Parathyroid adenoma (tissue), 2 donors: ENCODE measurements at regions not wholly inside any gene's neighbourhood (a gene's known extent, or its start where the extent isn't known, plus 50 kb on each side); places are given as distances from the start of the nearest gene placed in this dataset.

Experiments used
- H2AFZ ChIP-seq: fragments of 300-600 bp; sonication (generic); one replicate; pipeline ENCODE4 v1.7.0; 2017; ENCODE audit warnings: antibody characterized with exemption, mild to moderate bottlenecking
- H3K27ac ChIP-seq: fragments of 300-600 bp; sonication (generic); one replicate; pipeline ENCODE4 v1.7.0; 2017
- H3K27me3 ChIP-seq: fragments of 300-600 bp; sonication (generic); one replicate; pipeline ENCODE4 v1.7.0; 2017; ENCODE audit warnings: low read length; ENCODE audit not compliant: control insufficient read depth, insufficient read depth
- H3K36me3 ChIP-seq: fragments of 300-600 bp; sonication (generic); one replicate; pipeline ENCODE4 v1.7.0; 2017; ENCODE audit warnings: low read length; ENCODE audit not compliant: control insufficient read depth, insufficient read depth
- H3K4me1 ChIP-seq: fragments of 300-600 bp; sonication (generic); one replicate; pipeline ENCODE4 v1.7.0; 2017; ENCODE audit warnings: control low read depth
- H3K4me2 ChIP-seq: fragments of 300-600 bp; sonication (generic); one replicate; pipeline ENCODE4 v1.7.0; 2017; ENCODE audit warnings: low read length
- H3K4me3 ChIP-seq: fragments of 300-600 bp; sonication (generic); one replicate; pipeline ENCODE4 v1.7.0; 2017; ENCODE audit warnings: low read depth, low read length
- H3K79me2 ChIP-seq: fragments of 300-600 bp; sonication (generic); one replicate; pipeline ENCODE4 v1.7.0; 2017; ENCODE audit warnings: control low read depth
- H3K9ac ChIP-seq: fragments of 300-600 bp; sonication (generic); one replicate; pipeline ENCODE4 v1.7.0; 2017; ENCODE audit warnings: mild to moderate bottlenecking
- H3K9me3 ChIP-seq: fragments of 300-600 bp; sonication (generic); one replicate; pipeline ENCODE4 v1.7.0; 2017; ENCODE audit warnings: low read length; ENCODE audit not compliant: control insufficient read depth
- TF ChIP-seq, protein P1 (sequence below): fragments of 300-600 bp; sonication (generic); IDR thresholded peaks from one replicate; pipeline ENCODE4 v1.7.0; 2017; ENCODE audit warnings: antibody characterized with exemption, mild to moderate bottlenecking
- donor health status: primary hyperparathyroidism.

DNA sequence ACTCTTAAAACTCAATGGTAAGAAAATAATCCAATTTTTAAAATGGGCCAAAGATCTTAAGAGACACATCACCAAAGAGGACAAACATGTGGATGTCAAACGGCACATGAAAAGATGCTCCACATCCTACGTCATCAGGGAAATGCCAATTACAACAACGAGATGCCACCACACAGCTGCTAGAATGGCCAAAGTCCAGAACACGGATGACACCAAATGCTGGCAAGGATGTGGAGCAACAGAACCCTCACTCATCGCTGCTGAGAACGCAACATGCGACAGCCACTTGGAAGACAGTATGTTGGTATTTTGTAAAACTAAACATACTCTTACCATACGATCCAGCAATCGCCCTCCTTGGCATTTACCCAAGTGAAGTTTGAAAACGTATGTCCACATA is 132.8 kb upstream of the CDH4 start:
- H3K4me1 ChIP-seq = no peaks in the 10 kb centered on the region
- no peaks in the 10 kb centered on the region for H3K79me2 ChIP-seq
- no peak overlapping the region for H3K9ac ChIP-seq
- H3K36me3 ChIP-seq = no peaks in the 10 kb centered on the region
- no peak overlapping the region for H3K4me2 ChIP-seq
- no peaks in the 10 kb centered on the region for H3K9me3 ChIP-seq
- H3K27ac ChIP-seq = no peak overlapping the region
- H2AFZ ChIP-seq = no peak overlapping the region
- TF ChIP-seq, protein P1, sequence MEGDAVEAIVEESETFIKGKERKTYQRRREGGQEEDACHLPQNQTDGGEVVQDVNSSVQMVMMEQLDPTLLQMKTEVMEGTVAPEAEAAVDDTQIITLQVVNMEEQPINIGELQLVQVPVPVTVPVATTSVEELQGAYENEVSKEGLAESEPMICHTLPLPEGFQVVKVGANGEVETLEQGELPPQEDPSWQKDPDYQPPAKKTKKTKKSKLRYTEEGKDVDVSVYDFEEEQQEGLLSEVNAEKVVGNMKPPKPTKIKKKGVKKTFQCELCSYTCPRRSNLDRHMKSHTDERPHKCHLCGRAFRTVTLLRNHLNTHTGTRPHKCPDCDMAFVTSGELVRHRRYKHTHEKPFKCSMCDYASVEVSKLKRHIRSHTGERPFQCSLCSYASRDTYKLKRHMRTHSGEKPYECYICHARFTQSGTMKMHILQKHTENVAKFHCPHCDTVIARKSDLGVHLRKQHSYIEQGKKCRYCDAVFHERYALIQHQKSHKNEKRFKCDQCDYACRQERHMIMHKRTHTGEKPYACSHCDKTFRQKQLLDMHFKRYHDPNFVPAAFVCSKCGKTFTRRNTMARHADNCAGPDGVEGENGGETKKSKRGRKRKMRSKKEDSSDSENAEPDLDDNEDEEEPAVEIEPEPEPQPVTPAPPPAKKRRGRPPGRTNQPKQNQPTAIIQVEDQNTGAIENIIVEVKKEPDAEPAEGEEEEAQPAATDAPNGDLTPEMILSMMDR = no peak
- H3K4me3 ChIP-seq = no peak overlapping the region
- no peaks in the 10 kb centered on the region for H3K27me3 ChIP-seq

DNA sequence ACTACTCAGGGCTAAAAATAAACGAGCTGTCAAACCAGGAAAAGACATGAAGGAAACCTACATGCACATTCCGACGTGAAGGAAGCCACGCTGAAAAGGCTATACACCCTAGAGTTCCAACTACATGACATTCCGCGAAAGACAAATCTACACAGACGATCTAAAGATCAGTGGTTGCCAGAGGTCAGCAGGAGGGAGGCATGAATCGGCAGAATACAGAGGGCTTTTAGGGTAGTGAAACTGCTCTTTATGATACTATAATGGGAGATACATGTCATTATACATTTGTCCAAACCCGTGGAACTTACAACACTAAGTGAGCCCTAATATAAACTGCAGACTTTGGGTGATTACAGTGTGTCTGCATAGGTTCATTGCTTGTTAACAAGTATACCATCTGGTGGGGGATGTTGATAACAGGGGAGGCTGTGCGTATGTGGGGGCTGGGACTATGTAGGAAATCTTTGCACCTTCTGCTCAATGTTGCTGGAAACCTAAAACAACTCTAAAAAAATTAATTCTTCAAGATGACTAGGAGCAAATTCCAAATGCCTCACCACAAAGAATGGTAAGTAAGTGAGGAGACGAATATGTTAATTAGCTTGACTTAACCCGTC is 132.2 kb upstream of the CDH4 start:
- TF ChIP-seq, protein P1 = no peak
- H3K9ac ChIP-seq = no peak overlapping the region
- no peaks in the 10 kb centered on the region for H3K4me1 ChIP-seq
- H2AFZ ChIP-seq = no peak overlapping the region
- H3K27me3 ChIP-seq = no peaks in the 10 kb centered on the region
- no peak overlapping the region for H3K4me2 ChIP-seq
- no peaks in the 10 kb centered on the region for H3K79me2 ChIP-seq
- H3K36me3 ChIP-seq = no peaks in the 10 kb centered on the region
- H3K27ac ChIP-seq = no peak overlapping the region
- no peak overlapping the region for H3K4me3 ChIP-seq
- no peaks in the 10 kb centered on the region for H3K9me3 ChIP-seq

DNA sequence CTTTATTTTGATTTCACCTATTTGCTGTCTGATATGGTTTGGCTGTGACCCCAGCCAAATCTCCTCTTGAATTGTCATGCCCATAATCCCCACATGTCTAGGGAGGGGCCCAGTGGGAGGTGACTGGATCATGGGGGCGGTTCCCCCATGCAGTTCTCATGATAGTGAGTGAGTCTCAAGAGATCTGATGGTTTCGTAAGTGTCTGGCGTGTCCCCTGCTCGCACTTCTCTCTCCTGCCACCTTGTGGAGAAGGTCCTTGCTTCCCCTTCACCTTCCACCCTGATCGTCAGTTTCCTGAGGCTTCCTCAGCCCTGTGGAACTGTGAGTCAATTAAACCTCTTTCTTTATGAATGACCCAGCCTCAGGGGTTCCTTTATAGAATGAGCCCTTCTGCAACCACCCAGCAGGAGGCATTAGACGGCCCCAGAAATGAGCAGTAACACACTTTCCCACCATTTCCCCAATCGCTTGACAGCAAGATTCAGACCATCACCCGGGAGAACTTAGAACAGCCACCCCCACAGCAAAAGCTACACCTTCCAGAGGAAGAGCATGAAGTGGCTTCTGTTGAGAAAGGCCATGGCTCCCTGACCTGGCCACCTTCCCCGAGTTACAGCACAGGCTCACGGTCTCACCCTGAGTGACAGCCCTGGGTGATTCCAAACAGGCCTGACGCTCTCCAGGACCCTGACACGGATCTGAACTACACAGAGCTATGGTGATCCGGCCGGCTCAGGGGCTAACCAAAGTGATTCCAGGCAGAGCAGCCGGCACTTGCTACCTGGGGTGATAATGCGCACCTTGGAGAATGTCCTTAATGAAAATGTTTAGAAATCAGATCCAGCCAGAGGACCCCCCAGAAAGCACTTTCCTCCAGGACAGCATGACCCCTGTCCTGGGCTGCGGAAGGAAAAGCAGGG is 131.2 kb upstream of the CDH4 start:
- H3K36me3 ChIP-seq = no peaks in the 10 kb centered on the region
- no peaks in the 10 kb centered on the region for H3K9me3 ChIP-seq
- H3K4me3 ChIP-seq = no peak overlapping the region
- H3K9ac ChIP-seq = no peak overlapping the region
- no peak overlapping the region for H3K27ac ChIP-seq
- no peaks in the 10 kb centered on the region for H3K4me1 ChIP-seq
- no peaks in the 10 kb centered on the region for H3K79me2 ChIP-seq
- H2AFZ ChIP-seq = no peak overlapping the region
- H3K27me3 ChIP-seq = no peaks in the 10 kb centered on the region
- TF ChIP-seq, protein P1 = peak; percentile 37
- H3K4me2 ChIP-seq = no peak overlapping the region

DNA sequence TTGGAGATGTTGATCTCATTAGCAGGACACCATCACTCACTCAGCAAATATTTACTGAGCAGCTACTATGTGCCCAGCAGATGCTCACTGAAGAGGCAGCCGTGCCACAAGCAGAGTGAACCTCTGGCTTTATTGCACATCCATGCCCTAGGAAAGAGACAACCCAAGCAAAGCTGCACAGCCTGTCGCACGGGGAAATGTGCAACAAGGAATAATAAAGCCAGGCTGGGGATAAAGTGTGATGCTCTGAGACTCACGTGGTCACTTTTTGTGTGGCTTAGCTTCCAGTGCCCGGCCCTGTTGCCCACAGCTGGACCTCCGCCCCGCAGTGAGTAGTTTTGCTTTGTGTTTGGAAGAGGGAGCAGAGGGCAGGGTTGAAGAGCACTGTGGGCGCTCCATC is 130.4 kb upstream of the CDH4 start:
- H2AFZ ChIP-seq = no peak overlapping the region
- no peak overlapping the region for H3K4me2 ChIP-seq
- no peak overlapping the region for H3K27ac ChIP-seq
- H3K36me3 ChIP-seq = no peaks in the 10 kb centered on the region
- H3K4me1 ChIP-seq = no peaks in the 10 kb centered on the region
- H3K4me3 ChIP-seq = no peak overlapping the region
- no peaks in the 10 kb centered on the region for H3K9me3 ChIP-seq
- H3K9ac ChIP-seq = no peak overlapping the region
- TF ChIP-seq, protein P1 = no peak
- H3K27me3 ChIP-seq = no peaks in the 10 kb centered on the region
- H3K79me2 ChIP-seq = no peaks in the 10 kb centered on the region
